HG02678 (cell line): ENCODE measurements at regions not wholly inside any gene's neighbourhood (a gene's known extent, or its start where the extent isn't known, plus 50 kb on each side); places are given as distances from the start of the nearest gene placed in this dataset.
"Not testable (repeated sequence)": the region's sequence is repeated elsewhere in the genome, so short reads cannot be mapped to it uniquely, and the experiment has no call there.

Source experiments
- ATAC-seq: cut with Tn5 transposase; IDR thresholded peaks from one replicate; pipeline ENCODE4 v1.9.1; 2021; ENCODE audit warnings: mild to moderate bottlenecking, moderate library complexity; ENCODE audit not compliant: unreplicated experiment

DNA sequence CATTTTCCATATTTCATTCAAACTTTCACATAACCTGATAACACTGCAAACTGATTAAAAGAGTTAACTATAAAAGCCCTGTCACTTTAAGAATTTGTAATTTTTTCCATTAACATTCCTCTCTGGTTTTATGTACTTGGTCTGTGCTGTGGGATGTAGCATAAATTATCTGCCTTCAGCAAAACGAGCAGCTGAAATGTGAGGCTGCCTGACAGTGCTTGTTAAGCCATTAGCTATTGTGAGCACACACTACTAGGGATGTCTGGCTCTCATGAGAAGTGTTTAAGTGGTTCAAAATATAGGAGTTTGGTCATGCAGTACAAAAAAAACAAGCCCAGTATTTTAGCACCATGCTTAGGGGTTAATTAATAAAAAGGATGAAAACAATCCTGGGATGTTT lies 63.0 kb downstream of the HOXA1 start:
- no peak for ATAC-seq

DNA sequence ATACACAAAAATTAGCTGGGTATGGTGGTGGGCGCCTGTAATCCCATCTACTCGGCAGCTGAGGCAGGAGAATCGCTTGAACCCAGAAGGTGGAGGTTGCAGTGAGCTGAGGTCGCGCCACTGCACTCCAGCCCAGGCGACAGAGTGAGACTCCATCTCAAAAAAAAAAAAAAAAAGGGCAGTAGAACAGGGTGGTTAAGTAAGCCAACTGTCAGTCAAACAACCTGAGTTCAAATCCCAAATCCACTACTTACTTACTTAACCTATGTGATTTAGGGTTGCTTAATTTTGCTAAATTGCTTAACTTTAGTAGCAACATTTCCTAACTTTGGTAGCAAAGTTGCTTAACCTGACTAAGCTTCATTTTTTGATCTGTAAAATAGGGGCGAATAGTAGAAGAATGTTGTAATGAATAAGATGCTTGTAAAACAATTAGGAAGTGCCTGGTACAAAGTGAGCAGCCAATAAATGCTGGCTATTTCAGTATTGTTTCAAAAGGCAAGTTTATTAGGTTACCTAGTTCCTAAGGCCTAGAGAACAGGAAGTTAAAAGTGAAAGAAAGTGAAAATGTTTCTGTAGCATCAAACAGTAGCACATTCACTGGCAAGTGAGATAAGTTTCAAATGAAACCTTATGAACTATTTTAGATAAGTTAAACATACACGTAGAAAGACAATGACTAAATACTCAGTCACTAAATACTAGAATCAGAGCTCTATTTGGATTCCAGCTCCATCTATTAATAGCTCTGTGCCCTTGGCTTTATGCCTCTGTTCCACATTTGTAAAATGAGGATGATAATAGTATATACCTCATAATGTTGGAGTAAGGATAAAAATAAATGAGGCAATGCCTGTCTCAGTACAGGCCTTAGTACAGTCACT lies 64.3 kb downstream of the HOXA1 start:
- peak; percentile 76 for ATAC-seq

DNA sequence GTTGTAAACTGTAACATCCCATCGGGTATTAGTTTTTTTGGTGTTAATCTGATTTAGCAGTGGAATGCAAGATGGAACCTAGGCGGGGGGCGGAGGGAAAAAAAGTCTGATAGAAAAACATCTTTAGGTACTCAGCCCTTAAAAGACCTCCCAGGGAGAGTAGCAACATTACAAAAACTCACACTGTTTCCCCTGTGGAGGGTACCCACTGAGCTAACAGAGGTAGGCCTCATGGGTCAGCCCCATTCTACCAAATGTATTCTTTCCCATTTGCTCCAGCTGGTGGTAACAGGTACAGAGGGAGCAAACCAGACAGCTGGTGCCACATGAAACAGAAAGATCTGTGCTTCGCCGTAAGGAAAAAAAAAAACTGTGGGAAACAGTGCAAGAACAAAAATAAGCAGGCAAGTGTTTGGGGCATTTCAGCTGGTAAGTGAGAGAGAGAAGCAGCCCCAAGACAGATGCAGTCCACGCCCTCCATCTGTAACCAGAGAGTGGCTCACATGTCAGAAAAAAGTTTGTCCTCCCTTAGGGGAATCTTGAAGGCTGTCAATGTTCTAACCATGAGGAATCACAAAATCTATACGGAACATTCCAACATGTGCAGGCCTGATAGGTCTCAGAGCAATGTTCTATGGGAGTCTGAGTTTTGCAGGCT lies 65.3 kb downstream of the HOXA1 start:
- ATAC-seq: no peak

DNA sequence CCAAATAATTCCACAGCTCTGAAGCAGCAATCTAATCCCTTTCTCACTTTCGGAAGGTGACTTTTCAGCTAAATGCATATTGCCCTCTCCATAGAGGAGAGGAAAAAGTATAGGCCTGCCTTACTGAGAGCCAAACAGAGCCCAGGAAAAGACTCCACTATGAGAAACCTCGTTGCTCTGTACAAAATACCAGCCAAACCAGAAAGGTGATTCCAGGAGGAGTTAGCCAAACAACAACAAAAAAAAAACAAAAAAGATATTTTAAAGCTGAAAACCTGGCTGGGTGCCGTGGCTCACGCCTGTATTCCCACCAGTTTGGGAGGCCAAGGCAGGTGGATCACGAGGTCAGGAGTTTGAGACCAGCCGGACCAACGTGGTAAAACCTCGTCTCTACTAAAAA lies 70.5 kb downstream of the HOXA1 start:
- ATAC-seq: no peak

DNA sequence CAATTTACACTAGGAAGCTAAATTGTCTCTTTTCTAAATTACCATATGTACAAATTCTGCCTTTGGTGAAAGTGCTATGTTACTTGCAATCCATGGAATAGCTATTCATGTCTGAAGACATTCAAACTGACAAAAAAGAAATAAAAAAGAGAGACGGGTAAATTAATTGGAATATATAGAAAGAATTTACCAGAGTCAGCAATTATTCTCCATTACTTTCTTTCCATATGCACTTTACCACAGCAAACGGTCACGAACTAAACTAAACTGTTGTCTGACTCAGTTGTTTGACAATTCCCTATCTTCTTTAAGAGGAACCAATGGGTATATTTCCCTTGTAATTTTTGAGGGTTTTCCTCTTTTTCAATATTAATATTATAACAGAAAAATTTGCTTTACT lies 85.7 kb downstream of the HOXA1 start:
- ATAC-seq: no peak

DNA sequence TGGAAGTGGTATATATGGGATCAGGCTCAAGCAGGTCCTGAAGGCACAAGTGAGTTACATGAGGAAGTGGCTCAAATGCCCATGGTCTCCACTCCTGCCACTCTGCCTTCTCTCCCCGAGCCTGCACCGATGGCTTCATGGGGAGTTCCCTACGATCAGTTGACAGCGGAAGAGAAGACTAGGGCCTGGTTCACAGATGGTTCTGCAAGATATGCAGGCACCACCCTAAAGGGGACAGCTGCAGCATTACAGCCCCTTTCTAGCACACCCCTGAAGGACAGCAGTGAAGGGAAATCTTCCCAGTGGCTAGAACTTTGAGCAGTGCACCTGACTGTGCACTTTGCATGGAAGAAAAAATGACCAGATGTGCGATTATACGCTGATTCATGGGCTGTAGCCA lies 95.3 kb downstream of the HOXA1 start:
- ATAC-seq: no peak

DNA sequence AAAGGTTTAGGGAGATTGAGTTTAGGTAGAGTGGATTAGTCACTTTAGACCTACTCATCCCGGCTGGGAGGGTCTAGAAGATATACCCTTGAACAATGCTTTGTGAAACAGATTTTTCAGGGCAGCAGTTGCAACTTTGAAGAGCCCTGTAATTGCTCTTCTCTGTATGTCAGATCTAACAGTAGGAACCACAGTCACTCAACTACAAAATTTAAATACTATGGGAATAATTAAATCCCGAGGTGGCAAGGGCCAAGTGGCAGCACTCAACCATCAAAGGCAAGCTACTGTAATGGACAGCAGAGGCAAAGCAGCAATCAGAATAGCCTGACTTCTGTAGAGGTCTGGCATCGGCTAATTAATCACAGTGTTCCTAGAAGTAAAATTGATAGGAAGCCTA lies 97.5 kb downstream of the HOXA1 start:
- not testable (repeated sequence) for ATAC-seq

DNA sequence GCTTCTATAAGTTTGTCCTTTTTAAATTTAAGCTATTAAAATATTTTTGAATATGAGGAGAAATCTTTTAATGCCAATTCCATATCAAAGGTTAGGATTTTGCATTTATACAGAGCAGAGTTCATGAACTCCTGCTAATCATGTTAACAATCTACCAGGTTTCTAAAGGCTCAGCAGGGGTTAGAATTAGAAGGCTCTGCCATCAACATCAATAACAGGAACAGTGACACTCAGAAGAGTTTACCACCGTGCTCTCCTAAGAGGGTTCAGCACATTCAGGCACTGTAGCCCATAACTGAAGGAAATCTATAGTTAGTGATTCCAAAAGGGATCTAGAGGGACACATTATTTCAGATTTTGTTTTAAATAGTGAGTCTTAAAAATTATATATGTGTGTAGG lies 100.1 kb downstream of the HOXA1 start:
- no peak for ATAC-seq

DNA sequence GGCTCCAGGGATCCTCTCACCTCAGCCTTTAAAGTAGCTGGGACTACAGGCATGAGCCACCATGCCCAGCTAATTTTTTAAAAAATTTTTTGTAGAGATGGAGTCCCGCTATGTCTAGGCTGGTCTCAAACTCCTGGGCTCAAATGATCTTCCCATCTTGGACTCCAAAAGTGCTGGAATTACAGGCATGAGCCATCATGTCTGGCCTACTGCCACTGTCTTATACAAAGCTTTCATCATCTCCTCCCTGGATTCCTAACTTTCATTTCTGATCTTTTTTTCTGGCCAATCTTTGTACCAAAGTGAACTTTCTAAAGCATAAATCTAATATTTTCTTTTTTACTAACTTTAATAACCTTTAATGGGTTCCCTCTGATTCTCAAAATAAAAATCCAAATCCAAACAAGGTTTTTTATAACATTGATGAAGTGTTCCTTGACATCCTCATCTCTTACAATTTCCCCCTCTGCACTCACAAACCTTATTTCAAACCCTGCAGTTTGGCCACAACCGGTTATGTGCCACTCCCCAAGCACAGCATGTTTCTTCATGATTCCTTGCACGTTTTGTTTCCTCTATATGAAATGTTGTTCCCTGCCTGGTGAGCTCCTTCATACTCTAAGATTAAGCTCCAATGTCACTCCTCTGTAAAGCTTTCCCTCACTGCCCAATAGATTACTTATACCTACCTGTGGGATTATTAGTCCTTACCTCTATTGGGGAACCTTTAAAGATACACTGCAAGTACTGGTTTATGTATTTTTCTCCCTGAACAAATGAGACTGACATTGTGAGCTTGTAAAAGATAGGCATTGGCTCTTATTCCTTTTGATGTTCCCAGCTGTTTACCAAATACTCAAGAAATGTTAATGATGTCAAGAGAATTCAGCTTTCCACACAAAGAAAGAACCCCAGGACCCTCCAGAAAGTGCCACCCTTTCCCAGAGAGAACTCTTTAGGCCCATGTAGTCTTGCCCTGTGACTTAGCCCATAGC lies 101.7 kb downstream of the HOXA1 start:
- no peak for ATAC-seq

DNA sequence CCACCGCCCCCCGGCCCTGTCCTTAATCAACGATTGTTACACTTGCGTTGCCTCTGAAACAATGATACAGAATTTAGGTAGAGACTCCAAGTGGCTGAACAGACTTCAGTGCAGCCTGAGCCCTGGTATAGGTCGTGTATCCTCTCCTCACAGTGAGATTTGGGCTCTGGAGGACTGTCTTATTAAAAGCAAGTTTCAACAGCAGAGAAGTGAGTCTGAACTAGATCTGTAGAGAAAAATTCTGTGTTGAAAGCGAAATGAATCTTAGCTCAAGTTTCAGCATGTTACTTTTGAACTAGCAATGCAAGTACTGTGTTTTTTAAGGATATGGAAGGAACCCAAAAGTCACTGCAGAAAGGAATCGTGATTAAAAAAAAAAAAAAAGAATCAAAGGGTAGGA lies 103.1 kb downstream of the HOXA1 start:
- no peak for ATAC-seq

DNA sequence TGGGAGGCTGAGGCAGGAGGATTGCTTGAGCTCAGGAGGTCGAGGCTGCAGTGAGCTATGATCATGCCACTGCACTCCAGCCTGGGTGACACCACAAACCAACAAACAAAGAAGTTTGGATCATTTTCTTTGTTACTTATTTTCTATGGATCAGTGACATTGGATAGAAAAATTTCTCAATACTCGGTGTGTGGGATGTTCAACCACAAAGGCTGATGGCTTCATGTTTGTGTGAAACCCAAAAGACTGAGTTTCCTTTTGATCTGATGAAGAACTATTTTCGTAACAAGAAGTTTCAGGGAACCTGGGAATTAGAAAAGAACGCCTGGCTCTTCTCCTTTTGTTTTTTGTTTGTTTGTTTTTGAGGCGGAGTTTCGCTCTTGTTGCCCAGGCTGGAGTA lies 104.0 kb downstream of the HOXA1 start:
- no peak for ATAC-seq

DNA sequence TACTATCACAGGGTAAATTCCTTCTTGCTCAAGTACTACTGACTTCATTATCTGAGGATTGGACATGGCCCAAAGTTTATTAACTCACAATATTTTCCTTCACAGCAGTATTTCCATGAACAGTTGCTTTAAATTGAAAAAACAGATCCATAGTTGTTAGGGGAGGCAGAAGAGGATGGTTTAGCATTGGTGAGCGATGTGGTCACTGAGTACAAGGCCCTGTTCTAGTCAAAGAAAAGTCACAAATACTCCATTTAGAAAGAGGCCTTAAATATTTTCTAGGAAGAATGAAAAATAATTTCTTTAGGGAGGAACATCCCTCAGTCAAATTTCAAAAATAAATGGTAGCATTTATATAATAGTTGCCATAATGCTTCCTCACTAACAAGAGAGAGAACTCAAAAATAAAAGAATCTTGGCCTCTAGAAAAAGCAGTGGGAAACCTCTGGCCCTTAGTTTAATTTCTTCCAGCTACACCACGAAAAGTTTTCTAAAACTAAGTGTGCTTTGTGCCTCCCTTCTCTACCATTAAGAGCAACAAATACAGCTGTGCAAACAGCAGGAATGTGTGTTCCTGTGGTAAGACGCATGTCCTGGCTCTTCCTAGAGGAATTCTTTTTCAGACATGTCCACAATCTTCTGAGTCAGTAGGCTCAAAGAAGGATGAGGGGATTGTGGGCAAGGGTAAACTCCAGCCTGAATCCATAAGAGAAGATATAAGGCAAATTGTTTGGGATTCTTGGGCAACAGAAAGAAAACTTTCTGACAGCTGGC lies 105.7 kb downstream of the HOXA1 start:
- ATAC-seq: no peak

DNA sequence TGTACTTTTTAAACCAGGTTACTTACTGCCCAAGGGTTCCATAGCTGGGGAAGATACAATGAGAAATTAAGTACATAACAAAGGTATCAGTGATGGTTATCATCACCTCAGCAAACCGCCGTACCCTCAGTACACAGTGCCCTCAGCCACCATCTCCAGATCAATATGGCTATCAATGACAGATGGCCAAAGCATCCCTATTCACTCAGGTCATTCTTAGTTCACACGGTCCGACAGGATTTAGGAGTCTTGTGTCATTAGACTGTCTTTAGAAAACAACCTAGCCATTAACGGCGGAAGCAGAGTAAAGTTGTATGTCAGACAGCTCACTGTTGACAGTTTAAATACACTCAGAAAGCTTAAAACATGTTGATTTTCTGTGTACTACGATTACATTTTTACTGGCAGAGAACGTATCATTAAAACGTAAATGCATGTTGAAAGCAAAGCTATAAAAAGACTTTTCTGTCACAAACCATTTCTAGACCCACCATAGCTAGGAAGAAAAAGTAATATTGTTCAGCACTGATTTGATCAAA lies 106.9 kb downstream of the HOXA1 start:
- ATAC-seq: no peak

DNA sequence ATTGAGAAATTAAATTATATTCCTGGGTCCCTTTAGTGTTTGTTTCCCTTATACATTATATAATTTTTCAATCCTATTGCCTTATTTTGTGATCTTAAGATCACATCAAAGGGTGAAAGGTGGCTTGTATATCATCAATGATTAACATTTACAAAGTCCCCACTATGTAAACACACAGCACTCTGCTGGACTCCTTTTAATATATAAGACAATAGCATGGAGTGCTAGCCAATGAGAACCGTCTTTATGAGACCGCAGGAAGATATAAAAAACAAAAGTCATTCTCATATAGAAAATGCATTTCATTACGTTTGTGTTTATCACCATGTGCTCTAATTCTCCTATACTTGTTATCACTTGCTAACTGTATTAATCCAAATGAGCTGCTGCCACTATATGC lies 108.5 kb downstream of the HOXA1 start:
- no peak for ATAC-seq

DNA sequence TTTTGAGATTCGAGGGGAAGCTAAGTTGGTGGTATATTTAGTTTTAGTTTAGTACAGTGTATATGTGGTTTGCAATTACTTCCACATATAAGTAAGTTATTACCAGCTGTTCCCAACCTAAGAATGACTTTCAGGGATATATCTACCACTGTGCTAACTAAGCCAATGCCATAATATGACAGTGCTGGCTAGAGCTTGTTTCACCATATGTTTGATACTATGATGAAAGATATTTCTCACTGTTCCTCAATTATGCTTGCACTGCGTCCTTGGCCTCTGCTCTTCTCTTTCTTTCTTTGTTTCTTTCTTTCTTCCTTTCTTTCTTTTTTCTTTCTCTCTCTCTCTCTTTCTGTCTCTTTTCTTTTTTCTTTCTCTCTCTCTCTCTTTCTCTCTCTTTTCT lies 113.8 kb upstream of the SKAP2 start:
- no peak for ATAC-seq

DNA sequence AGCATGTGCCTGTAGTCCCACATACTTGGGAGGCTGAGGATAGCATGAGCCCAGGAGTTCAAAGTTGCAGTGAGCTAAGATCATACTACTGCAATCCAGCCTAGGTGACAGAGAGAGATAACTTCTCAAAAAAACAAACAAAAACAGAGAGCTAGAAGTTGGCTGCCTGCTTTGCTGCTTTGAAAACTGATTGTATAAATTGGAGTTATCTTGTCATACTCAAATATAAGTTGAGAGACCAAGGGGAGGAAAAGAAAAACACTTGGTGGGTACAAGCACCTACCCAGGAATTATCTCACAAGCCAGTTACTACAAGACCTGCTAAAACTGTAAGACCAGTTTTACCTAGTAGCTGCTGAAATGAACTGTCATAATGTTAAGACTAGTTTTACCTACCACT lies 112.5 kb upstream of the SKAP2 start:
- ATAC-seq: no peak

DNA sequence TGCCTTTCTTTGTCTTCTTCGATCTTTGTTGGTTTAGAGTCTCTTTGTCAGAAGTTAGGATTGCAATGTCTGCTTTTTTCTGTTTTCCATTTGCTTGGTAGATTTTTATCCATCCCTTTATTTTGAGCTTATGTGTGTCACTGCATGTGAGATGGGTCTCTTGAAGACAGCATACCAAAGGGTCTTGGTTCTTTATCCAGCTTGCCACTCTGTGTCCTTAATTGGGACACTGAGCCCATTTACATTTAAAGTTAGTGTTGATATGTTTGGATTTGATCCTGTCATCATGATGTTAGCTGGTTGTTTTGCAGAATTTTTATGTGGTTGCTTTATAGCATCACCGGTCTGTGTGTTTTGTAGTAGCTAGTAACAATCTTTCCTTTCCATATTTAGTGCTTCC lies 107.5 kb upstream of the SKAP2 start:
- ATAC-seq: not testable (repeated sequence)

DNA sequence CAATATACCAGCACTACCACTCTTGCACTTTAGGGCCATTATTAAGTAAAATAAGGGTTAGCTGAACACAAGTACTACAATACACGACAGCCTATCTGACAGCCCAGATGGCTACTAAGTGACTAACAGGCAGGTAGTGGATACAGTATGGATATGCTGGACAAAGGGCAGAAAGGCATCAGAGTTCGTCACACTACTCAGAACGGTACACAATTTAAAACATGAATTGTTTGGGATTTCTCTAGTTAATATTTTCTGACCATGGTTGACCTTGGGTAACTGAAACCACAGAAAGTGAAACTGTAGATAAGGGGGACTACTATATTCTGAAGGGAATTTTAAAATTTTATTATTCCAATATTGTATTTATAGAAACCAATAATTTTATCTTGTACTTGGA lies 101.3 kb upstream of the SKAP2 start:
- no peak for ATAC-seq

DNA sequence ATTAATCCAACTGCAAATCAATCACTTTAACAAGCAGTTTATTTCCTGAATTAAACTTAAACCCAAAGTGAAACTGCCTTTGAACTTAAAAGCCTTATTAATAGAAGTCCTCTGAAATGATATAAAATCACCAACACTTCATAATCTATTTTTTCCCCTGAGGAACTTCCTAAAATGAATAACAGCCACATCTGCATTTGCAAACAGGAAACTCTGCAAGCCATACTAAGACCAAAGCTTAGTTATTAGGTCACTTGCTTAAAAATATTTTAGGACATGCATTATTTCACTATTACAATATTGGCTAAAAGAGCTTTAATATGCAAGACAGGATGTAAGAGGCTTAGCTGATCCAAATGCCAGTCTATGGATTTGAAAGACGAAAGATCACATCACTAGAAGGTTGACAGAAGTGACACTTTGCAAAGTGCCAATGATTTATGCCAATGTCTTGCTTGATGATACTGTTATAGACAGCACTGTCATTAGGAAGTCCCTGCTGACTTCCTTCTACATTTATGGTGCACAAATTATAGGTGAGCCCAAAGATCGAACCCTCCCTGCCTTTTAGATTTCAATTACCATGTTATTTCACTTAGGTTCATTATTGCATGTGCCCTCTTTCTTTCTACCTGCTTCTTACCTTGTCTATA lies 99.9 kb upstream of the SKAP2 start:
- no peak for ATAC-seq

DNA sequence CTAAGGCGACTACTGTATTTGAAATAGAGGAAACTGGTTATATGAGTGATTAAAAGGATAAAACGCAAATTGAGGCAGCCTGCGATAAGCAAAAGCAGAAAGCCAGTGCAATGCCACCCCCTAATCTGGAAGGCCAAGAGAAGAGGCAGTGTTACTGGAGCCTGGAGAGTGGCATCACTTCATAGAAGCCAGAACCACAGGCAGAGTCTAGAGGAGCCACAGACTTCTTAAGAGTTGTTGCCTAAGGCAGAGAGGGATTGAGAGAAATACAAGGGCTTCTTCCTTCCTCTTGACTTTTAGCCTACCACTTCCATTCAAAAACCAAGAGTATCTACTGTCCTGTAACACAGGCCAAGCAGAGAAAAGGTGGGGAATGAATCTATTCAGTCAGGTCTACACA lies 94.9 kb upstream of the SKAP2 start:
- no peak for ATAC-seq
